ENCODE measurements at regions not wholly inside any gene's neighbourhood (a gene's known extent, or its start where the extent isn't known, plus 50 kb on each side); places are given as distances from the start of the nearest gene placed in this dataset.
"Not testable (repeated sequence)": the region's sequence is repeated elsewhere in the genome, so short reads cannot be mapped to it uniquely, and the experiment has no call there.

- not testable (repeated sequence) for H3K4me1 ChIP-seq (ENCODE audit: control insufficient read depth in 2 of 2, insufficient read depth in 2 of 2, low read length in 2 of 2); H3K4me3 ChIP-seq (ENCODE audit: low read length in 2 of 2); H3K9me3 ChIP-seq (ENCODE audit: control insufficient read depth in 2 of 2, low read length in 2 of 2); H3K36me3 ChIP-seq (ENCODE audit: control insufficient read depth in 2 of 2, insufficient read depth in 2 of 2, low read length in 2 of 2); H3K27me3 ChIP-seq (ENCODE audit: control insufficient read depth in 2 of 2, insufficient read depth in 2 of 2, low read length in 2 of 2); H3K9ac ChIP-seq (ENCODE audit: low read depth in 1 of 2, low read length in 2 of 2); H3K27ac ChIP-seq (ENCODE audit: low read depth in 2 of 2, low read length in 2 of 2)
These were observed 78.8 kb upstream of the PABPC3 start for GRCh38 chr13:25017176-25017575.

GRCh38 chr13:25017808-25018728, 77.9 kb upstream of the PABPC3 start:
- not testable (repeated sequence) for H3K27ac ChIP-seq (ENCODE audit: low read depth in 2 of 2, low read length in 2 of 2); H3K27me3 ChIP-seq (ENCODE audit: control insufficient read depth in 2 of 2, insufficient read depth in 2 of 2, low read length in 2 of 2); H3K4me1 ChIP-seq (ENCODE audit: control insufficient read depth in 2 of 2, insufficient read depth in 2 of 2, low read length in 2 of 2); H3K9ac ChIP-seq (ENCODE audit: low read depth in 1 of 2, low read length in 2 of 2); H3K9me3 ChIP-seq (ENCODE audit: control insufficient read depth in 2 of 2, low read length in 2 of 2); H3K36me3 ChIP-seq (ENCODE audit: control insufficient read depth in 2 of 2, insufficient read depth in 2 of 2, low read length in 2 of 2)
- H3K4me3 ChIP-seq (ENCODE audit: low read length in 2 of 2), result peak overlapping the region in 1 of 2 donors; percentile 31

GRCh38 chr13:25018729-25019115, 77.2 kb upstream of the PABPC3 start:
- Histone ChIP-seq H3K4me3 (ENCODE audit: low read length in 2 of 2) (no peak overlapping the region), H3K27ac (ENCODE audit: low read depth in 2 of 2, low read length in 2 of 2) (no peak overlapping the region), H3K4me1 (ENCODE audit: control insufficient read depth in 2 of 2, insufficient read depth in 2 of 2, low read length in 2 of 2) (peaks cover 0 to 5% of the 10 kb centered on the region in 2 donors), H3K9ac (ENCODE audit: low read depth in 1 of 2, low read length in 2 of 2) (no peak overlapping the region), H3K9me3 (ENCODE audit: control insufficient read depth in 2 of 2, low read length in 2 of 2) (no peaks in the 10 kb centered on the region), H3K27me3 (ENCODE audit: control insufficient read depth in 2 of 2, insufficient read depth in 2 of 2, low read length in 2 of 2) (peaks cover 0 to 3% of the 10 kb centered on the region in 2 donors), H3K36me3 (ENCODE audit: control insufficient read depth in 2 of 2, insufficient read depth in 2 of 2, low read length in 2 of 2) (no peaks in the 10 kb centered on the region)

GRCh38 chr13:25019741-25020140, 76.2 kb upstream of the PABPC3 start:
- not testable (repeated sequence) for H3K4me3 ChIP-seq (ENCODE audit: low read length in 2 of 2); H3K4me1 ChIP-seq (ENCODE audit: control insufficient read depth in 2 of 2, insufficient read depth in 2 of 2, low read length in 2 of 2); H3K27ac ChIP-seq (ENCODE audit: low read depth in 2 of 2, low read length in 2 of 2); H3K9me3 ChIP-seq (ENCODE audit: control insufficient read depth in 2 of 2, low read length in 2 of 2); H3K36me3 ChIP-seq (ENCODE audit: control insufficient read depth in 2 of 2, insufficient read depth in 2 of 2, low read length in 2 of 2); H3K9ac ChIP-seq (ENCODE audit: low read depth in 1 of 2, low read length in 2 of 2); H3K27me3 ChIP-seq (ENCODE audit: control insufficient read depth in 2 of 2, insufficient read depth in 2 of 2, low read length in 2 of 2)

GRCh38 chr13:25024175-25024574, 71.8 kb upstream of the PABPC3 start:
- Histone ChIP-seq H3K9ac (ENCODE audit: low read depth in 1 of 2, low read length in 2 of 2) (no peak overlapping the region), H3K27ac (ENCODE audit: low read depth in 2 of 2, low read length in 2 of 2) (no peak overlapping the region), H3K36me3 (ENCODE audit: control insufficient read depth in 2 of 2, insufficient read depth in 2 of 2, low read length in 2 of 2) (no peaks in the 10 kb centered on the region), H3K4me1 (ENCODE audit: control insufficient read depth in 2 of 2, insufficient read depth in 2 of 2, low read length in 2 of 2) (no peaks in the 10 kb centered on the region), H3K27me3 (ENCODE audit: control insufficient read depth in 2 of 2, insufficient read depth in 2 of 2, low read length in 2 of 2) (peaks cover 0 to 3% of the 10 kb centered on the region in 2 donors), H3K4me3 (ENCODE audit: low read length in 2 of 2) (no peak overlapping the region), H3K9me3 (ENCODE audit: control insufficient read depth in 2 of 2, low read length in 2 of 2) (no peaks in the 10 kb centered on the region)

GRCh38 chr13:25032160-25032559, 63.8 kb upstream of the PABPC3 start:
- Histone ChIP-seq H3K9me3 (ENCODE audit: control insufficient read depth in 2 of 2, low read length in 2 of 2) (no peaks in the 10 kb centered on the region), H3K36me3 (ENCODE audit: control insufficient read depth in 2 of 2, insufficient read depth in 2 of 2, low read length in 2 of 2) (no peaks in the 10 kb centered on the region), H3K9ac (ENCODE audit: low read depth in 1 of 2, low read length in 2 of 2) (no peak overlapping the region), H3K4me3 (ENCODE audit: low read length in 2 of 2) (no peak overlapping the region), H3K27me3 (ENCODE audit: control insufficient read depth in 2 of 2, insufficient read depth in 2 of 2, low read length in 2 of 2) (peaks cover 0 to 5% of the 10 kb centered on the region in 2 donors), H3K4me1 (ENCODE audit: control insufficient read depth in 2 of 2, insufficient read depth in 2 of 2, low read length in 2 of 2) (no peaks in the 10 kb centered on the region), H3K27ac (ENCODE audit: low read depth in 2 of 2, low read length in 2 of 2) (no peak overlapping the region)

GRCh38 chr13:25034173-25034572, 61.8 kb upstream of the PABPC3 start:
- Histone ChIP-seq H3K4me1 (ENCODE audit: control insufficient read depth in 2 of 2, insufficient read depth in 2 of 2, low read length in 2 of 2) (no peaks in the 10 kb centered on the region), H3K9me3 (ENCODE audit: control insufficient read depth in 2 of 2, low read length in 2 of 2) (no peaks in the 10 kb centered on the region), H3K9ac (ENCODE audit: low read depth in 1 of 2, low read length in 2 of 2) (no peak overlapping the region), H3K4me3 (ENCODE audit: low read length in 2 of 2) (no peak overlapping the region), H3K36me3 (ENCODE audit: control insufficient read depth in 2 of 2, insufficient read depth in 2 of 2, low read length in 2 of 2) (no peaks in the 10 kb centered on the region), H3K27me3 (ENCODE audit: control insufficient read depth in 2 of 2, insufficient read depth in 2 of 2, low read length in 2 of 2) (peaks cover 0 to 8% of the 10 kb centered on the region in 2 donors), H3K27ac (ENCODE audit: low read depth in 2 of 2, low read length in 2 of 2) (no peak overlapping the region)

- Histone ChIP-seq H3K9ac (ENCODE audit: low read depth in 1 of 2, low read length in 2 of 2) (no peak overlapping the region), H3K27me3 (ENCODE audit: control insufficient read depth in 2 of 2, insufficient read depth in 2 of 2, low read length in 2 of 2) (peaks cover 0 to 10% of the 10 kb centered on the region in 2 donors), H3K9me3 (ENCODE audit: control insufficient read depth in 2 of 2, low read length in 2 of 2) (no peaks in the 10 kb centered on the region), H3K4me1 (ENCODE audit: control insufficient read depth in 2 of 2, insufficient read depth in 2 of 2, low read length in 2 of 2) (no peaks in the 10 kb centered on the region), H3K27ac (ENCODE audit: low read depth in 2 of 2, low read length in 2 of 2) (no peak overlapping the region), H3K36me3 (ENCODE audit: control insufficient read depth in 2 of 2, insufficient read depth in 2 of 2, low read length in 2 of 2) (no peaks in the 10 kb centered on the region), H3K4me3 (ENCODE audit: low read length in 2 of 2) (no peak overlapping the region)
These were observed 58.7 kb upstream of the PABPC3 start for GRCh38 chr13:25037057-25037813.

- H3K27ac ChIP-seq (ENCODE audit: low read depth in 2 of 2, low read length in 2 of 2), result no peak overlapping the region
- H3K27me3 ChIP-seq (ENCODE audit: control insufficient read depth in 2 of 2, insufficient read depth in 2 of 2, low read length in 2 of 2), result peaks cover 5 to 14% of the 10 kb centered on the region in 2 donors
- H3K9ac ChIP-seq (ENCODE audit: low read depth in 1 of 2, low read length in 2 of 2), result no peak overlapping the region
- no peak overlapping the region for H3K4me3 ChIP-seq (ENCODE audit: low read length in 2 of 2)
- H3K4me1 ChIP-seq (ENCODE audit: control insufficient read depth in 2 of 2, insufficient read depth in 2 of 2, low read length in 2 of 2), result no peaks in the 10 kb centered on the region
- H3K9me3 ChIP-seq (ENCODE audit: control insufficient read depth in 2 of 2, low read length in 2 of 2), result no peaks in the 10 kb centered on the region
- H3K36me3 ChIP-seq (ENCODE audit: control insufficient read depth in 2 of 2, insufficient read depth in 2 of 2, low read length in 2 of 2), result no peaks in the 10 kb centered on the region
These were observed 53.6 kb upstream of the PABPC3 start for GRCh38 chr13:25042151-25042865.

GRCh38 chr13:25044071-25044470, 51.9 kb upstream of the PABPC3 start:
- Histone ChIP-seq H3K9ac (ENCODE audit: low read depth in 1 of 2, low read length in 2 of 2) (no peak overlapping the region), H3K9me3 (ENCODE audit: control insufficient read depth in 2 of 2, low read length in 2 of 2) (no peaks in the 10 kb centered on the region), H3K36me3 (ENCODE audit: control insufficient read depth in 2 of 2, insufficient read depth in 2 of 2, low read length in 2 of 2) (no peaks in the 10 kb centered on the region), H3K4me3 (ENCODE audit: low read length in 2 of 2) (no peak overlapping the region), H3K27ac (ENCODE audit: low read depth in 2 of 2, low read length in 2 of 2) (no peak overlapping the region), H3K4me1 (ENCODE audit: control insufficient read depth in 2 of 2, insufficient read depth in 2 of 2, low read length in 2 of 2) (no peaks in the 10 kb centered on the region), H3K27me3 (ENCODE audit: control insufficient read depth in 2 of 2, insufficient read depth in 2 of 2, low read length in 2 of 2) (peaks cover 12 to 16% of the 10 kb centered on the region in 2 donors)
